MCF 10A (cell line): ENCODE measurements at regions not wholly inside any gene's neighbourhood (a gene's known extent, or its start where the extent isn't known, plus 50 kb on each side); places are given as distances from the start of the nearest gene placed in this dataset.

ENCODE experiments used
- BruUV-seq: library from RNA; stranded (reverse); fragments of 400-500 nt; replicated peaks from 2 replicates; lab custom pipeline; 2021; lab: Mats Ljungman, UMichigan
- CTCF ChIA-PET: fragments of 300-600 bp; sonication (Branson Sonifier 250); formaldehyde crosslinking; extraction: SDS; loops from one replicate; lab custom pipeline; 2021; ENCODE audit warnings: antibody characterized with exemption, inconsistent platforms; lab: Yijun Ruan, JAX
- POLR2A ChIA-PET: fragments of 300-600, 350-650 bp; sonication (Branson Sonifier 250); formaldehyde crosslinking; extraction: SDS; loops from one replicate; lab custom pipeline; 2020; ENCODE audit warnings: antibody characterized with exemption, inconsistent platforms; lab: Yijun Ruan, JAX
- DNase-seq: peaks from one replicate; pipeline ENCODE4 v3.0.0-alpha.2; 2018; ENCODE audit not compliant: unreplicated experiment
- H3K27ac Mint-ChIP-seq: one replicate; pipeline ENCODE4 v1.8.0; 2022; ENCODE audit warnings: mild to moderate bottlenecking, low read depth, mixed read lengths; ENCODE audit not compliant: unreplicated experiment
- H3K27me3 Mint-ChIP-seq: one replicate; pipeline ENCODE4 v1.8.0; 2022; ENCODE audit warnings: mixed read lengths; ENCODE audit not compliant: insufficient read depth, unreplicated experiment
- H3K36me3 Mint-ChIP-seq: one replicate; pipeline ENCODE4 v1.8.0; 2022; ENCODE audit warnings: mild to moderate bottlenecking, moderate library complexity, mixed read lengths; ENCODE audit not compliant: insufficient read depth, unreplicated experiment
- H3K4me1 Mint-ChIP-seq: one replicate; pipeline ENCODE4 v1.8.0; 2022; ENCODE audit warnings: mixed read lengths; ENCODE audit not compliant: insufficient read depth, unreplicated experiment
- H3K4me3 Mint-ChIP-seq: one replicate; pipeline ENCODE4 v1.8.0; 2022; ENCODE audit warnings: mild to moderate bottlenecking, moderate library complexity, mixed read lengths; ENCODE audit not compliant: unreplicated experiment
- H3K9me3 Mint-ChIP-seq: one replicate; pipeline ENCODE4 v1.8.0; 2022; ENCODE audit warnings: mixed read lengths; ENCODE audit not compliant: unreplicated experiment
- intact Hi-C: fragments of 100-400 bp; cut with micrococcal nuclease; formaldehyde crosslinking; loops from 2 replicates; pipeline ENCODE4 v1.14.1; 2022
- TF ChIP-seq, protein P1 (sequence below): fragments of 200-600 bp; IDR thresholded peaks from one replicate; pipeline ENCODE4 v1.8.0; 2022; ENCODE audit warnings: antibody characterized with exemption, mild to moderate bottlenecking; ENCODE audit not compliant: unreplicated experiment

GRCh38 chr2:82391386-82391785 lies 2067.7 kb downstream of the SUCLG1 start:
- Mint-ChIP-seq H3K27ac (no peak overlapping the region), H3K4me3 (no peak overlapping the region), H3K4me1 (no peaks in the 10 kb centered on the region), H3K36me3 (no peaks in the 10 kb centered on the region), H3K9me3 (peaks cover 7% of the 10 kb centered on the region), H3K27me3 (no peaks in the 10 kb centered on the region)
- BruUV-seq: no TSS peak
- CTCF ChIA-PET: no interaction called here
- DNase-seq: no peak
- POLR2A ChIA-PET: no interaction called here
- TF ChIP-seq, protein P1, sequence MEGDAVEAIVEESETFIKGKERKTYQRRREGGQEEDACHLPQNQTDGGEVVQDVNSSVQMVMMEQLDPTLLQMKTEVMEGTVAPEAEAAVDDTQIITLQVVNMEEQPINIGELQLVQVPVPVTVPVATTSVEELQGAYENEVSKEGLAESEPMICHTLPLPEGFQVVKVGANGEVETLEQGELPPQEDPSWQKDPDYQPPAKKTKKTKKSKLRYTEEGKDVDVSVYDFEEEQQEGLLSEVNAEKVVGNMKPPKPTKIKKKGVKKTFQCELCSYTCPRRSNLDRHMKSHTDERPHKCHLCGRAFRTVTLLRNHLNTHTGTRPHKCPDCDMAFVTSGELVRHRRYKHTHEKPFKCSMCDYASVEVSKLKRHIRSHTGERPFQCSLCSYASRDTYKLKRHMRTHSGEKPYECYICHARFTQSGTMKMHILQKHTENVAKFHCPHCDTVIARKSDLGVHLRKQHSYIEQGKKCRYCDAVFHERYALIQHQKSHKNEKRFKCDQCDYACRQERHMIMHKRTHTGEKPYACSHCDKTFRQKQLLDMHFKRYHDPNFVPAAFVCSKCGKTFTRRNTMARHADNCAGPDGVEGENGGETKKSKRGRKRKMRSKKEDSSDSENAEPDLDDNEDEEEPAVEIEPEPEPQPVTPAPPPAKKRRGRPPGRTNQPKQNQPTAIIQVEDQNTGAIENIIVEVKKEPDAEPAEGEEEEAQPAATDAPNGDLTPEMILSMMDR: no peak
- intact Hi-C loops: no loop called here

- CTCF ChIA-PET: no interaction called here
- H3K9me3 Mint-ChIP-seq: peaks cover 7% of the 10 kb centered on the region
- H3K27ac Mint-ChIP-seq: no peak overlapping the region
- POLR2A ChIA-PET: no interaction called here
- no peak for DNase-seq
- H3K36me3 Mint-ChIP-seq: no peaks in the 10 kb centered on the region
- intact Hi-C loops: no loop called here
- no peak overlapping the region for H3K4me3 Mint-ChIP-seq
- TF ChIP-seq, protein P1: no peak
- no TSS peak for BruUV-seq
- peaks cover 6% of the 10 kb centered on the region for H3K4me1 Mint-ChIP-seq
- H3K27me3 Mint-ChIP-seq: no peaks in the 10 kb centered on the region
Measured at GRCh38 chr2:82355622-82356021, 2051.1 kb upstream of the LRRTM1 start.

- DNase-seq: no peak
- CTCF ChIA-PET: no interaction called here
- POLR2A ChIA-PET: no interaction called here
- no peak overlapping the region for H3K27ac Mint-ChIP-seq
- H3K9me3 Mint-ChIP-seq: no peaks in the 10 kb centered on the region
- intact Hi-C loops: no loop called here
- no peaks in the 10 kb centered on the region for H3K36me3 Mint-ChIP-seq
- H3K27me3 Mint-ChIP-seq: no peaks in the 10 kb centered on the region
- no TSS peak for BruUV-seq
- TF ChIP-seq, protein P1: no peak
- H3K4me3 Mint-ChIP-seq: no peak overlapping the region
- H3K4me1 Mint-ChIP-seq: peaks cover 1% of the 10 kb centered on the region
Measured at GRCh38 chr2:82345910-82346309, 2041.4 kb upstream of the LRRTM1 start.

GRCh38 chr2:82344670-82345069 lies 2040.1 kb upstream of the LRRTM1 start:
- Mint-ChIP-seq H3K27ac (no peak overlapping the region), H3K36me3 (no peaks in the 10 kb centered on the region), H3K4me1 (peaks cover 9% of the 10 kb centered on the region), H3K9me3 (no peaks in the 10 kb centered on the region), H3K4me3 (no peak overlapping the region), H3K27me3 (no peaks in the 10 kb centered on the region)
- intact Hi-C loops: no loop called here
- DNase-seq: no peak
- no TSS peak for BruUV-seq
- CTCF ChIA-PET: no interaction called here
- POLR2A ChIA-PET: no interaction called here
- TF ChIP-seq, protein P1: no peak
